Dermis microvascular lymphatic vessel endothelial cell (primary cell): ENCODE measurements at regions not wholly inside any gene's neighbourhood (a gene's known extent, or its start where the extent isn't known, plus 50 kb on each side); places are given as distances from the start of the nearest gene placed in this dataset.

Experiments
- DNase-seq, 2 donors: peaks; one replicate each; pipeline versions ENCODE4 v3.0.0 to v3.0.0-alpha.2; 2010; ENCODE audit warnings: low read depth in 2 of 2

- DNase-seq: no peak
These were observed 76.2 kb upstream of the ARHGAP32 start for GRCh38 chr11:129268371-129268770.

GRCh38 chr11:129267716-129268115, 75.6 kb upstream of the ARHGAP32 start:
- no peak for DNase-seq

- DNase-seq: no peak
These were observed 74.4 kb upstream of the ARHGAP32 start for GRCh38 chr11:129266536-129266935.

GRCh38 chr11:129265125-129265788, 73.1 kb upstream of the ARHGAP32 start:
- DNase-seq: no peak

GRCh38 chr11:129264114-129264513, 72.0 kb upstream of the ARHGAP32 start:
- no peak for DNase-seq

- no peak for DNase-seq
These were observed 68.6 kb upstream of the ARHGAP32 start for GRCh38 chr11:129260750-129261149.

GRCh38 chr11:129259931-129260348, 67.8 kb upstream of the ARHGAP32 start:
- no peak for DNase-seq

- DNase-seq: no peak
These were observed 66.1 kb upstream of the ARHGAP32 start for GRCh38 chr11:129258205-129258604.

GRCh38 chr11:129257512-129257911, 65.4 kb upstream of the ARHGAP32 start:
- no peak for DNase-seq

- no peak for DNase-seq
These were observed 60.5 kb upstream of the ARHGAP32 start for GRCh38 chr11:129252621-129253020.

- DNase-seq: no peak
These were observed 58.9 kb upstream of the ARHGAP32 start for GRCh38 chr11:129251067-129251466.

- DNase-seq: no peak
These were observed 57.8 kb upstream of the ARHGAP32 start for GRCh38 chr11:129249923-129250322.

- DNase-seq: no peak
These were observed 57.2 kb upstream of the ARHGAP32 start for GRCh38 chr11:129249351-129249750.

- peak in 1 of 2 donors; percentile 21 for DNase-seq
These were observed 56.5 kb upstream of the ARHGAP32 start for GRCh38 chr11:129248618-129249017.

GRCh38 chr11:129247135-129247534, 55.0 kb upstream of the ARHGAP32 start:
- DNase-seq: peak in 1 of 2 donors; percentile 2

- DNase-seq: no peak
These were observed 50.7 kb upstream of the ARHGAP32 start for GRCh38 chr11:129242855-129243254.
